ENCODE measurements at regions not wholly inside any gene's neighbourhood (a gene's known extent, or its start where the extent isn't known, plus 50 kb on each side); places are given as distances from the start of the nearest gene placed in this dataset.
A peak's percentile ranks its signal among the peaks of the same experiment; 100 is the strongest.

GRCh38 chr14:98945611-98946570, 326.1 kb downstream of the BCL11B start:
- no peak for DNase-seq (ENCODE audit: low spot score)

GRCh38 chr14:98946940-98947339, 325.1 kb downstream of the BCL11B start:
- DNase-seq (ENCODE audit: low spot score), result no peak

GRCh38 chr14:98947911-98948595, 323.9 kb downstream of the BCL11B start:
- no peak for DNase-seq (ENCODE audit: low spot score)

DNA sequence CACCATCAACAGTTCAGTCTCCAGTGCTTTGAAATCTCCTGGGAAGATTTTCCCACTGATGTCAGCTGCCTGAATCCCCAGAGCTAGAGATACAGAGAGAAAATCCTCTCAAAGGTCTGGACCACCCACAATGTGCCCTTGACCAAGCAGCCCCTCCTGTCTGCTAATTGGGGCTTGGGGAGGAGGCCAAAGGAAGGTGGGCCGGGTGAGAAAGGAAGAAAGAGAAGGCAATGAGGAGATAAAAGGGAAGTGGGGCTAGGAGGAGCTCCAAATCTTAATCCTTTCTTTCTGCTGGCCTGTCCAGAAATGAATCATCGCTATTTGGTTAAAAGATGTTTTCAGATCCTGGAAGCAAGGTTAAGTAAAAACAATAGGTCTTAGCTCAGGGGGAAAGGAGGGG, 322.9 kb downstream of the BCL11B start:
- DNase-seq (ENCODE audit: low spot score), result no peak

- DNase-seq (ENCODE audit: low spot score), result no peak
Observed at GRCh38 chr14:98949481-98950135, 322.4 kb downstream of the BCL11B start.

- DNase-seq (ENCODE audit: low spot score), result no peak
Observed at GRCh38 chr14:98950353-98950895, 321.6 kb downstream of the BCL11B start.

GRCh38 chr14:98951031-98951430, 321.0 kb downstream of the BCL11B start:
- no peak for DNase-seq (ENCODE audit: low spot score)

DNA sequence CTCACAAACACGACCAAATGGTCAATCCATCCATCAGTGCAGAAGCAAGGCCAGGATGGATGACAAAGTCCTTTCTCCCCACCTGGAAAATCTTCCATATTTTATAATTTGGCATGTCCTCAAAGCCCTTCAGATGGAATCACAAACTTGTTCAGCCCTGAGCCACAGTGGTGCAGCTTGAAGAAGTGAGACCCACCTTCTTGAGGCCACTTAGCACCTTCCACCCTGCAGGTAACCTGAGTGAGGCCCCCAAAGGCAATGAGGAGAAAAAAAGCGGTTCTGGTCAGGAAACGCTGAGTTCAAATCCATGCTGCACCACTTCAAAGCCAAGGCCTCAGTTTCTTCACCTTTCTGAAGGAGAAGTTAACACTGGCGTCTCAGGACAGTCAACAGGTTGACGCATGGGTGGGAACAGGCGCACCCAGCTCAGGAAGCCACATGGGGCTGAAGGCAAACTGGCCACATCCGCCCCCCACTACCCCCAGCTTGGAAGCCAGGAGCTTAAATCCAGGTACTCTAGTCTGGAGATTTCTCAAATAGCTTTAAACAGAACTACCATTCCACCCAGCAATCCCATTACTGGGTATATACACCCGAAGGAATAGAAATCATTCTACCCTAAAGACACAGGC, 320.4 kb downstream of the BCL11B start:
- DNase-seq (ENCODE audit: low spot score), result no peak

GRCh38 chr14:98952593-98953350, 319.2 kb downstream of the BCL11B start:
- peak; percentile 15 for DNase-seq (ENCODE audit: low spot score)

GRCh38 chr14:98953551-98954348, 318.2 kb downstream of the BCL11B start:
- no peak for DNase-seq (ENCODE audit: low spot score)

DNA sequence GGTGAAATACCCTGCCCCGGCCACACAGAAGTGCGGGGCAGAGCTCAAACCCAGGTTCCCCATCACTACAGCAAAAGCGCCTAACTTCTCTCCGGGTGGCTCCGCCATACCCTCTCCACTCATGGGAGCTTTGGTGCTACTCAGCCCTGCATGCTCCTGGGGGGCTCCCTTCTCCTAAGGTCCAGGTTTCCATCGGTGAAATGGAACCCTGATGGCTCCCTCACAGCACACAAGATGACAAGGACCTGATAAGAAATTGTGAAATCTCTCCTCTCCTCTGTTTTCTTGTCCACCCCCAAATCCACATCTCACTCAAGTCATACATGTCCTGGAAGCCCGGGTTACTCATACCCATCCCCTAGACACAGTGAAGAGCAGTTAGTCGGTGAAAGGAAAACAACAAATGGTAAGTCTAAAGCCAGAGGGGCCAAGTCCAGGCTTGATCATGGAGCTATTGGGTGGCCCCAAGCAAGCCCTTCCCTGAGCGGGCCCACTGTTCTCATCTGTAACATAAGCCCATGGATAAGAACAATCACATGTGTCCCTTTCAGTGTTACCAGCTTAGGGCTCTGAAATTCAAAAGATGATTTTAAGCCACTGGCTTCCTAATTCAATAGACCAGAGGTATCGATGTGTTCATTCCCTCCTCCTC, 317.5 kb downstream of the BCL11B start:
- no peak for DNase-seq (ENCODE audit: low spot score)

DNA sequence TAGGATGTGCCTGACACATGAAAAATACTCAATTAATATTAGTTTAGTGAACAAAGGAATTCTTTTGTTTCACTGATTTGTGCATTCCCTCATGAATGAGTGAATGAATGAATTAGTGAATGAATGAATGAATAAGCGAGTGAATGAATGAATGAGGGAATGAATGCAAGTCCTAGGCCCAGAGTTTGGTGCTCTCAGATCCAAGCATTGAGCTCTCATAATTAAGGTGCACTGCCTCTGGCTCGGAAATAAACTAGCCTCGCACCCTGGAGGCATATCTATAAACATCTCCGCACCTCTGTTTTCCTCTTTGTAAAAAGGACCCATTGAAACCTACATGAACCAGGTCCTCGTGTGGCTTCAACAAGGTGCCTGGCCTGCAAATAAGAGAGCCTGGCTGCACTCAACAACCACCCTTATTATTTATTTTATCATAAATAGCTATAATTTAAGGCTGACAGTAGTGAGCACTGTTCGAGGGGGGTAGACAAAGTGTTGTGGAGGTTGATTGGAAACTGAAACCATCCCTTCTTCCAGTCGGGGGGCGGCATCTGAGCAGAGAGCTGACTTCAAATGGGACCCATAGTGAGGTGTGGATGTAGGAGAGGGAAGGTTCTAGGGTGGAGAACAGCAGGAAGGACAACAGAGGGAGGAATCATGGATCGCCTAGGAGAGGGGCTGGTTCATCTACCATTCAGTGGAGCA, 316.8 kb downstream of the BCL11B start:
- no peak for DNase-seq (ENCODE audit: low spot score)

DNA sequence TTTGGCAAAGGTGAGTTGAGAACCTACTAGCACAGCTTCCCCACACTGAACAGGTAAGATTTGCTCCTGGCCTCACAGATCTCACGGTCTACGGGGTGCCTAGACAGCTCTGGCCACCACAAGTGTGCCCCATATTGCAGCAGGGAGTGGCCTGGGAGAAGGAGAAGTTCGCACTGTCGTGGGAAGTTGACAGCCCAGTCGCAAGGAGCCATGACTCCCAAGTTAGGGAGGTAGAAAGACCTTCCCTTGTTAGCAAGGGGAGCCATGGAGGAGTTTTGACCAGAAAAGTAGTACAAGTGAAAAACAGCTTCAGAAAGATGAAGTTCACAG, 316.3 kb downstream of the BCL11B start:
- no peak for DNase-seq (ENCODE audit: low spot score)

DNA sequence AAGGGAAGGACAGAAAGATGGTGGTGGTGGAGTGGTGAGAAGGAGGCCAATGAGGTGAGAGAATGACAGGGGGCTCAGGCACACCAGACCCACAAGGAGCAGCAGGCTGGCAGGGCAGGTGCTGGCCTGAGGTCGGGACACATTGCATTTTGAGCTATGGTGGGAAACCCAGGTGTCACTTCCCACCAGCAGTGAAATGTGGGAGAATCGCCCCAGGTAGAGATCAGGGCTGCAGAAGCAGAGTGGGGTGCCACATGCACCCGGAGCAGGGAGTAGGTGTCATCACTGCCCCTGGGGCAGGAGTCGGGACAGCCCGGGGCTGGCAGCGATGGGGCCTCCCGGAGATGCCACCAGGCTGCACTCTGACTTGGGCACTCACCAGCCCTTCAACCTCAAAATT, 315.8 kb downstream of the BCL11B start:
- DNase-seq (ENCODE audit: low spot score), result no peak

- no peak for DNase-seq (ENCODE audit: low spot score)
Observed at GRCh38 chr14:98956661-98957060, 315.3 kb downstream of the BCL11B start.

GRCh38 chr14:98957211-98958047, 314.6 kb downstream of the BCL11B start:
- no peak for DNase-seq (ENCODE audit: low spot score)

- no peak for DNase-seq (ENCODE audit: low spot score)
Observed at GRCh38 chr14:98958048-98958631, 313.9 kb downstream of the BCL11B start.

DNA sequence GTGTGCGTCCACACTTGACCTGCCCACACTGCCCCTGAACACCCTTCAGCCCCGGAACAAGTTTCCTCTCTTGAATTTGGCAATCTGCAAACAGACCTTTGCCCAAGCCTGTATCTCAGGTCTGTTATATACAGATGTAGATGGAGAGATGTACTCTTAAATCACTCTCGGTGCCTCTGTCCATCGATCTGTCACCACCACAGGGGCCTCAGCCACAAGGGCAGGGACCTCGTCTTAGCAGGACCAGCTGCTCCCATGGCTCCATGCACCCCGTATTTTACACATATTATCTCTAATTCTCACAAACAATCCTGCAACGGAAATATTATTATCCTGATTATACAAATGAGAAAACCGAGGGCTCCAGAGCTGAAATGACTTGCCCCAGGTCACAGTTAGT, 313.4 kb downstream of the BCL11B start:
- DNase-seq (ENCODE audit: low spot score), result no peak
